K562 (cell line): ENCODE measurements at regions not wholly inside any gene's neighbourhood (a gene's known extent, or its start where the extent isn't known, plus 50 kb on each side); places are given as distances from the start of the nearest gene placed in this dataset.

ENCODE experiments used
- ATAC-seq: fragments of 200-7000 bp; cut with Tn5 transposase; 3 replicates; pipeline ENCODE4 v1.9.1; 2020; ENCODE audit warnings: moderate library complexity
- BruUV-seq: library from RNA; stranded (reverse); fragments of 400-500 nt; replicated peaks from 2 replicates; lab custom pipeline; 2021; lab: Mats Ljungman, UMichigan
- CTCF ChIA-PET: fragments of 300-600 bp; formaldehyde crosslinking; extraction: SDS; loops from one replicate; lab custom pipeline; 2021; ENCODE audit warnings: low intra/inter-chr PET ratio; lab: Yijun Ruan, JAX
- POLR2A ChIA-PET: fragments of 300-600, 350-650 bp; sonication (Branson Sonifier 250); formaldehyde crosslinking; extraction: SDS; loops from one replicate; lab custom pipeline; 2021; ENCODE audit warnings: antibody characterized with exemption, inconsistent platforms; lab: Yijun Ruan, JAX
- DNase-seq, 4 experiments: peaks; one replicate each; pipeline versions ENCODE4 v3.0.0 to v3.0.0-alpha.2; 2011 to 2018; ENCODE audit warnings: low spot score in 3 of 4, mixed read lengths in 3 of 4; ENCODE audit errors: extremely low read depth in 1 of 4
- FAIRE-seq: peaks from 2 replicates; lab custom pipeline; 2011; peaks lifted over from hg19 to GRCh38; lab: Jason Lieb, UNC
- H2AFZ ChIP-seq: 2 replicates; pipeline ENCODE4 v1.6.0; 2011; ENCODE audit warnings: low read depth, low read length, control low read depth, inconsistent platforms
- H3K27ac ChIP-seq: fragments of 200-600 bp; 3 replicates; pipeline ENCODE4 v1.8.0; 2011; ENCODE audit warnings: low read depth, mild to moderate bottlenecking, control low read depth, inconsistent platforms, low read length, moderate library complexity, mixed read lengths; ENCODE audit errors: extremely low read depth
- H3K27me3 ChIP-seq, 2 experiments: fragments of 300-600 bp in 1 of 2; 2 replicates in 1 of 2; 3 replicates in 1 of 2; pipeline versions ENCODE4 v1.6.0 to v1.8.0; 2011; ENCODE audit warnings: inconsistent platforms in 2 of 2, low read length in 2 of 2, mild to moderate bottlenecking in 1 of 2, mixed read lengths in 1 of 2, moderate library complexity in 1 of 2; ENCODE audit not compliant: control insufficient read depth in 2 of 2, insufficient read depth in 2 of 2
- H3K36me3 ChIP-seq: fragments of 300-600 bp; 3 replicates; pipeline ENCODE4 v1.8.0; 2011; ENCODE audit warnings: mild to moderate bottlenecking, low read length, inconsistent platforms; ENCODE audit not compliant: control insufficient read depth, insufficient read depth
- H3K4me1 ChIP-seq, 2 experiments: fragments of 200-600 bp in 1 of 2; replicated peaks in 1 of 2; 2 replicates in 1 of 2; 3 replicates in 1 of 2; pipeline versions ENCODE4 v1.5.1 to v1.8.0; 2011; ENCODE audit warnings: inconsistent platforms in 2 of 2, low read length in 2 of 2, mild to moderate bottlenecking in 1 of 2, mixed read lengths in 1 of 2, moderate library complexity in 1 of 2; ENCODE audit not compliant: control insufficient read depth in 2 of 2, insufficient read depth in 2 of 2
- H3K4me2 ChIP-seq: 2 replicates; pipeline ENCODE4 v1.6.1; 2011; ENCODE audit warnings: low read length, control low read depth, inconsistent platforms, mixed read lengths; ENCODE audit not compliant: insufficient read depth
- H3K4me3 ChIP-seq: fragments of 200-600 bp; sonication (generic), shearing (Covaris generic); 2 replicates; pipeline ENCODE4 v1.5.1; 2016; ENCODE audit warnings: control low read depth, inconsistent platforms
- H3K79me2 ChIP-seq: fragments of 200-600 bp; 3 replicates; pipeline ENCODE4 v1.8.0; 2011; ENCODE audit warnings: low read length, inconsistent platforms; ENCODE audit not compliant: control insufficient read depth, insufficient read depth
- H3K9ac ChIP-seq, 2 experiments: 2 replicates each; pipeline versions ENCODE4 v1.6.0 to v1.6.1; 2011; ENCODE audit warnings: low read depth in 2 of 2, low read length in 2 of 2, control low read depth in 1 of 2, inconsistent platforms in 1 of 2, mild to moderate bottlenecking in 1 of 2, mixed read lengths in 1 of 2; ENCODE audit not compliant: insufficient read depth in 1 of 2
- H3K9me1 ChIP-seq: one replicate; pipeline ENCODE4 v1.6.0; 2011; ENCODE audit warnings: inconsistent platforms, mild to moderate bottlenecking, low read length, moderate library complexity; ENCODE audit not compliant: control insufficient read depth, insufficient read depth
- H3K9me3 ChIP-seq: replicated peaks from 2 replicates; pipeline ENCODE4 v1.5.1; 2011; ENCODE audit warnings: low read depth, low read length, inconsistent platforms; ENCODE audit not compliant: control insufficient read depth, insufficient read depth
- H4K20me1 ChIP-seq: replicated peaks from 2 replicates; pipeline ENCODE4 v1.6.1; 2011; ENCODE audit warnings: low read length, inconsistent platforms, mixed read lengths; ENCODE audit not compliant: control insufficient read depth, insufficient read depth
- ETV5 ChIP-seq: sonication (generic); formaldehyde crosslinking; IDR thresholded peaks from 2 replicates; pipeline ENCODE4 v1.4.0; 2020; ENCODE audit warnings: low read depth, mild to moderate bottlenecking, missing genetic modification reagents
- FUS ChIP-seq: fragments of 200-400 bp; formaldehyde crosslinking; optimal IDR thresholded peaks from 2 replicates; pipeline ENCODE3; 2017; ENCODE audit warnings: low read depth, low read length
- GABPB1 ChIP-seq: sonication (generic); formaldehyde crosslinking; IDR thresholded peaks from 2 replicates; pipeline ENCODE4 v1.8.0; 2022; ENCODE audit warnings: mild to moderate bottlenecking, missing genetic modification reagents
- HMG20B ChIP-seq: fragments of 250-450 bp; sonication (Bioruptor Pico); IDR thresholded peaks from 2 replicates; pipeline ENCODE4 v1.5.0; 2021; ENCODE audit warnings: mild to moderate bottlenecking
- KLF13 ChIP-seq: fragments of 450-650 bp; IDR thresholded peaks from 2 replicates; pipeline ENCODE4 v1.6.1; 2016; ENCODE audit warnings: missing genetic modification characterization, low read depth, mild to moderate bottlenecking, missing compliant biosample characterization, moderate library complexity, borderline replicate concordance
- KLF16 ChIP-seq: IDR thresholded peaks from 2 replicates; pipeline ENCODE4 v1.6.1; 2016; ENCODE audit warnings: antibody characterized with exemption
- MED1 ChIP-seq: sonication (generic); formaldehyde crosslinking; IDR thresholded peaks from 2 replicates; pipeline ENCODE4 v1.8.1; 2023; ENCODE audit warnings: missing genetic modification reagents, borderline replicate concordance
- MYNN ChIP-seq, 2 experiments: sonication (generic); formaldehyde crosslinking in 1 of 2; IDR thresholded peaks; 2 replicates each; pipeline versions ENCODE4 v1.5.0 to v1.6.1; 2016 to 2020; ENCODE audit warnings: antibody characterized with exemption in 1 of 2, missing genetic modification reagents in 1 of 2
- POLR2G ChIP-seq: fragments of 200-400 bp; formaldehyde crosslinking; IDR thresholded peaks from 2 replicates; pipeline ENCODE4 v1.6.1; 2017; ENCODE audit warnings: low read depth, mild to moderate bottlenecking, antibody characterized with exemption, low read length, moderate library complexity
- ZNF23 ChIP-seq: fragments of 250-450 bp; sonication (Bioruptor Pico); IDR thresholded peaks from 2 replicates; pipeline ENCODE4 v1.4.0; 2020; ENCODE audit warnings: mild to moderate bottlenecking
- WGBS: fragments of 100-300 bp; shearing (Covaris generic); methylation state at CpG from one replicate; pipeline ENCODE4 v1.1.6; 2016; ENCODE audit warnings: low coverage, mixed read lengths; ENCODE audit not compliant: insufficient coverage; ENCODE audit errors: missing lambda C conversion rate; 5-methylcytosine and 5-hydroxymethylcytosine counted together
- in situ Hi-C: fragments of 300-500 bp; cut with MboI; formaldehyde crosslinking; loops from 4 replicates; pipeline ENCODE4 v1.15.0; 2018; ENCODE audit warnings: inconsistent platforms, mixed read lengths
- intact Hi-C: fragments of 100-400 bp; cut with micrococcal nuclease; formaldehyde crosslinking; loops from 2 replicates; pipeline ENCODE4 v1.14.2; 2022
- TF ChIP-seq, protein P1 (sequence below): fragments of 450-650 bp; conservative IDR thresholded peaks from 2 replicates; pipeline ENCODE4 v1.6.1; 2016; ENCODE audit warnings: missing genetic modification characterization, low read depth, mild to moderate bottlenecking, control low read depth, missing compliant biosample characterization
- TF ChIP-seq, protein P2 (sequence below): sonication (generic); formaldehyde crosslinking; IDR thresholded peaks from 2 replicates; pipeline ENCODE4 v1.8.1; 2023; ENCODE audit warnings: mild to moderate bottlenecking, missing genetic modification reagents

DNA sequence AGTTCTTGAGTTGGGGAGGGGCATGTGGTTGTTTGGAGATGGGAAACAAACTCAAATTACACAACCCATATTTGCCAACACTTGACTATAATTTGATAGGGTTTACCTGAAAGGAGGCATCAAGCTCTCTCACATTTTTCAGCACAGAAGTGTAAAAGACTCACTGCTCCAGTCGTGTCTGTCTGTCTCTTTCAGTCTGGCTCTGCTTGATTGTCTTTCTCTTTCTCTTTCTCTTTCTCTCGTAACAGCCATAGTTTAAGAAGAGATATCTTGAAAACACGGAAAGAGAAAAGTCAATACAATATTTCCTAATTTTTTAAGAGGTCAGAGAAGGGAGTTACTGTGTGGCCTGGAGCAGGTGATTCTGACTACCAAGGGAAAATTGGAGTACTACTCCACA, 413.6 kb upstream of the CXorf51A start (continued):
- TF ChIP-seq HMG20B (CRISPR knock-in tag), result no peak
- TF ChIP-seq, protein P1, sequence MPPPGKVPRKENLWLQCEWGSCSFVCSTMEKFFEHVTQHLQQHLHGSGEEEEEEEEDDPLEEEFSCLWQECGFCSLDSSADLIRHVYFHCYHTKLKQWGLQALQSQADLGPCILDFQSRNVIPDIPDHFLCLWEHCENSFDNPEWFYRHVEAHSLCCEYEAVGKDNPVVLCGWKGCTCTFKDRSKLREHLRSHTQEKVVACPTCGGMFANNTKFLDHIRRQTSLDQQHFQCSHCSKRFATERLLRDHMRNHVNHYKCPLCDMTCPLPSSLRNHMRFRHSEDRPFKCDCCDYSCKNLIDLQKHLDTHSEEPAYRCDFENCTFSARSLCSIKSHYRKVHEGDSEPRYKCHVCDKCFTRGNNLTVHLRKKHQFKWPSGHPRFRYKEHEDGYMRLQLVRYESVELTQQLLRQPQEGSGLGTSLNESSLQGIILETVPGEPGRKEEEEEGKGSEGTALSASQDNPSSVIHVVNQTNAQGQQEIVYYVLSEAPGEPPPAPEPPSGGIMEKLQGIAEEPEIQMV (tag), result no peak
- no peak for TF ChIP-seq KLF16
- TF ChIP-seq, protein P2, sequence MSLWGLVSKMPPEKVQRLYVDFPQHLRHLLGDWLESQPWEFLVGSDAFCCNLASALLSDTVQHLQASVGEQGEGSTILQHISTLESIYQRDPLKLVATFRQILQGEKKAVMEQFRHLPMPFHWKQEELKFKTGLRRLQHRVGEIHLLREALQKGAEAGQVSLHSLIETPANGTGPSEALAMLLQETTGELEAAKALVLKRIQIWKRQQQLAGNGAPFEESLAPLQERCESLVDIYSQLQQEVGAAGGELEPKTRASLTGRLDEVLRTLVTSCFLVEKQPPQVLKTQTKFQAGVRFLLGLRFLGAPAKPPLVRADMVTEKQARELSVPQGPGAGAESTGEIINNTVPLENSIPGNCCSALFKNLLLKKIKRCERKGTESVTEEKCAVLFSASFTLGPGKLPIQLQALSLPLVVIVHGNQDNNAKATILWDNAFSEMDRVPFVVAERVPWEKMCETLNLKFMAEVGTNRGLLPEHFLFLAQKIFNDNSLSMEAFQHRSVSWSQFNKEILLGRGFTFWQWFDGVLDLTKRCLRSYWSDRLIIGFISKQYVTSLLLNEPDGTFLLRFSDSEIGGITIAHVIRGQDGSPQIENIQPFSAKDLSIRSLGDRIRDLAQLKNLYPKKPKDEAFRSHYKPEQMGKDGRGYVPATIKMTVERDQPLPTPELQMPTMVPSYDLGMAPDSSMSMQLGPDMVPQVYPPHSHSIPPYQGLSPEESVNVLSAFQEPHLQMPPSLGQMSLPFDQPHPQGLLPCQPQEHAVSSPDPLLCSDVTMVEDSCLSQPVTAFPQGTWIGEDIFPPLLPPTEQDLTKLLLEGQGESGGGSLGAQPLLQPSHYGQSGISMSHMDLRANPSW (CRISPR knock-in tag), result no peak
- no peak for TF ChIP-seq MYNN (IDR thresholded peaks at IDR 0.05)
- TF ChIP-seq MYNN (CRISPR knock-in tag; IDR thresholded peaks at IDR 0.05), result no peak

DNA sequence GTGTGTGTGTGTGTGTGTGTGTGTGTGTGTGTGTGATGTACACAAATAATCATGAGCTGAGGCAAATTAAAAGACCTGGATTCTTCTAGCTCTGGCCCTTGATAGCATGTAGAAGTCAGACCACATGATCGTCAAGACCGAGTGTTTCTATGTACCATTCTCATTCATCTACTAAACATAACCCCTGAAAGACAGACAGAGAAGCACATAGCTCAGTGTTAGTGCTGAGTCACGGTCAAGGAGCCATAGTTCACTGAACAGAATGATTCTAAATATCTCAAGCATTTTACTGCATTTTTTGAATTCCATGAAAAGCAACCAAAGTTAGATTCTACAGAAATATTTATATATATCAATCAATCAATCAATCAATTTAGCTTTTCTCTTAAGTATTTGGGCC, 412.3 kb upstream of the CXorf51A start:
- Histone ChIP-seq H3K36me3 (no peaks in the 10 kb centered on the region), H3K9ac (no peak overlapping the region), H4K20me1 (no peaks in the 10 kb centered on the region), H3K4me2 (no peak overlapping the region), H3K27ac (no peak overlapping the region), H3K9me1 (no peaks in the 10 kb centered on the region), H3K4me1 (no peaks in the 10 kb centered on the region), H3K27me3 (no peaks in the 10 kb centered on the region), H3K9me3 (no peaks in the 10 kb centered on the region), H3K4me3 (no peak overlapping the region), H3K79me2 (no peaks in the 10 kb centered on the region), H2AFZ (no peak overlapping the region)
- no TSS peak for BruUV-seq
- FAIRE-seq, result no peak
- no peak for ATAC-seq
- TF ChIP-seq ETV5 (CRISPR knock-in tag) (no peak), MED1 (CRISPR knock-in tag) (no peak), KLF13 (tag) (no peak), ZNF23 (CRISPR knock-in tag) (no peak), FUS (no peak), POLR2G (no peak), GABPB1 (CRISPR knock-in tag) (no peak)
- intact Hi-C loops, result no loop called here
- DNase-seq, result no peak
- WGBS, result 0% methylated on average over 2 of the region's 3 CpGs
- ChIA-PET POLR2A (no interaction called here), CTCF (no interaction called here)
- in situ Hi-C loops, result no loop called here
